ENCODE measurements at regions not wholly inside any gene's neighbourhood (a gene's known extent, or its start where the extent isn't known, plus 50 kb on each side); places are given as distances from the start of the nearest gene placed in this dataset.

GRCh38 chr12:127898616-127899015, 368.4 kb upstream of the TMEM132C start:
- DNase-seq: no peak
- Histone ChIP-seq H3K36me3 (no peaks in the 10 kb centered on the region), H3K4me3 (no peak overlapping the region), H3K27ac (no peak overlapping the region), H3K4me1 (no peaks in the 10 kb centered on the region), H3K27me3 (replicated peaks in 1 of 7) (no peaks in the 10 kb centered on the region), H3K9me3 (no peaks in the 10 kb centered on the region)
- 90 to 96% (median 91%) methylated on average over 14 of the region's 14 CpGs for WGBS, 5 donors
- TF ChIP-seq POLR2AphosphoS5 (IDR thresholded peaks at IDR 0.05) (no peak), CTCF (IDR thresholded peaks at IDR 0.05 in 8 of 11, conservative IDR thresholded peaks at IDR 0.05 in 3 of 11) (no peak), POLR2A (IDR thresholded peaks at IDR 0.05) (no peak)
- intact Hi-C loops (cut with DNase I; ENCODE audit: low total_unique reads): no loop called here

- Histone ChIP-seq H3K36me3 (no peaks in the 10 kb centered on the region), H3K4me1 (no peaks in the 10 kb centered on the region), H3K27ac (no peak overlapping the region), H3K27me3 (replicated peaks in 1 of 7) (no peaks in the 10 kb centered on the region), H3K9me3 (peaks cover 0 to 3% (median 0%) of the 10 kb centered on the region in 8 donors), H3K4me3 (no peak overlapping the region)
- 4 to 27% (median 7%) methylated on average over 5 of the region's 5 CpGs for WGBS, 5 donors
- no peak for DNase-seq
- intact Hi-C loops (cut with DNase I; ENCODE audit: low total_unique reads): no loop called here
- no peak for TF ChIP-seq CTCF (IDR thresholded peaks at IDR 0.05 in 8 of 11, conservative IDR thresholded peaks at IDR 0.05 in 3 of 11)
- TF ChIP-seq POLR2AphosphoS5 (IDR thresholded peaks at IDR 0.05): no peak
- no peak for TF ChIP-seq POLR2A (IDR thresholded peaks at IDR 0.05)
These were observed 367.0 kb upstream of the TMEM132C start for GRCh38 chr12:127899971-127900370.

GRCh38 chr12:127900386-127900785, 366.6 kb upstream of the TMEM132C start:
- intact Hi-C loops (cut with DNase I; ENCODE audit: low total_unique reads): no loop called here
- no peak for TF ChIP-seq POLR2A (IDR thresholded peaks at IDR 0.05)
- no peak for TF ChIP-seq POLR2AphosphoS5 (IDR thresholded peaks at IDR 0.05)
- TF ChIP-seq CTCF (IDR thresholded peaks at IDR 0.05 in 8 of 11, conservative IDR thresholded peaks at IDR 0.05 in 3 of 11): no peak
- no peak overlapping the region for H3K27ac ChIP-seq
- H3K9me3 ChIP-seq: peaks cover 0 to 5% (median 3%) of the 10 kb centered on the region in 8 donors
- H3K36me3 ChIP-seq: no peaks in the 10 kb centered on the region
- 44 to 61% (median 47%) methylated on average over 5 of the region's 5 CpGs for WGBS, 5 donors
- DNase-seq: no peak
- H3K27me3 ChIP-seq (replicated peaks in 1 of 7): no peaks in the 10 kb centered on the region
- H3K4me3 ChIP-seq: no peak overlapping the region
- H3K4me1 ChIP-seq: no peaks in the 10 kb centered on the region

- Histone ChIP-seq H3K9me3 (peaks cover 0 to 13% (median 11%) of the 10 kb centered on the region in 8 donors), H3K27me3 (replicated peaks in 1 of 7) (no peaks in the 10 kb centered on the region), H3K4me3 (no peak overlapping the region), H3K27ac (no peak overlapping the region), H3K36me3 (no peaks in the 10 kb centered on the region), H3K4me1 (no peaks in the 10 kb centered on the region)
- DNase-seq: no peak
- 54 to 64% (median 62%) methylated on average over 5 of the region's 5 CpGs for WGBS, 5 donors
- intact Hi-C loops (cut with DNase I; ENCODE audit: low total_unique reads): no loop called here
- no peak for TF ChIP-seq CTCF (IDR thresholded peaks at IDR 0.05 in 8 of 11, conservative IDR thresholded peaks at IDR 0.05 in 3 of 11)
- TF ChIP-seq POLR2AphosphoS5 (IDR thresholded peaks at IDR 0.05): no peak
- no peak for TF ChIP-seq POLR2A (IDR thresholded peaks at IDR 0.05)
These were observed 363.8 kb upstream of the TMEM132C start for GRCh38 chr12:127903146-127903545.
